NCI-H128 (cell line): ENCODE measurements at regions not wholly inside any gene's neighbourhood (a gene's known extent, or its start where the extent isn't known, plus 50 kb on each side); places are given as distances from the start of the nearest gene placed in this dataset.
"Not testable (repeated sequence)": the region's sequence is repeated elsewhere in the genome, so short reads cannot be mapped to it uniquely, and the experiment has no call there.

ENCODE experiments used
- DNase-seq: peaks from one replicate; lab custom pipeline; 2025; ENCODE audit not compliant: unreplicated experiment; lab: John Stamatoyannopoulos, UW

- no peak for DNase-seq
Measured at GRCh38 chr1:163970699-163971098, 588.3 kb upstream of the PBX1 start.

- no peak for DNase-seq
Measured at GRCh38 chr1:163973586-163973985, 585.4 kb upstream of the PBX1 start.

GRCh38 chr1:163974120-163974519 is 584.9 kb upstream of the PBX1 start:
- DNase-seq: no peak

- DNase-seq: no peak
Measured at GRCh38 chr1:163980394-163980793, 578.6 kb upstream of the PBX1 start.

- DNase-seq: no peak
Measured at GRCh38 chr1:163981500-163982030, 577.4 kb upstream of the PBX1 start.

GRCh38 chr1:163983097-163983496 is 575.9 kb upstream of the PBX1 start:
- no peak for DNase-seq

GRCh38 chr1:163985700-163986099 is 573.3 kb upstream of the PBX1 start:
- DNase-seq: no peak

GRCh38 chr1:163999131-163999530 is 559.9 kb upstream of the PBX1 start:
- no peak for DNase-seq

- not testable (repeated sequence) for DNase-seq
Measured at GRCh38 chr1:164006186-164006585, 552.8 kb upstream of the PBX1 start.

- DNase-seq: no peak
Measured at GRCh38 chr1:164006621-164007020, 552.4 kb upstream of the PBX1 start.

GRCh38 chr1:164017239-164017638 is 541.7 kb upstream of the PBX1 start:
- no peak for DNase-seq

- DNase-seq: no peak
Measured at GRCh38 chr1:164020391-164020790, 538.6 kb upstream of the PBX1 start.

- DNase-seq: no peak
Measured at GRCh38 chr1:164021813-164022212, 537.2 kb upstream of the PBX1 start.

GRCh38 chr1:164033782-164034181 is 525.2 kb upstream of the PBX1 start:
- DNase-seq: no peak

GRCh38 chr1:164040754-164041153 is 518.2 kb upstream of the PBX1 start:
- DNase-seq: no peak

- no peak for DNase-seq
Measured at GRCh38 chr1:164051782-164052181, 507.2 kb upstream of the PBX1 start.

GRCh38 chr1:164054331-164054730 is 504.7 kb upstream of the PBX1 start:
- no peak for DNase-seq

- no peak for DNase-seq
Measured at GRCh38 chr1:164058198-164058597, 500.8 kb upstream of the PBX1 start.

GRCh38 chr1:164061528-164061927 is 497.5 kb upstream of the PBX1 start:
- no peak for DNase-seq

- DNase-seq: no peak
Measured at GRCh38 chr1:164064501-164064900, 494.5 kb upstream of the PBX1 start.

GRCh38 chr1:164071288-164071687 is 487.7 kb upstream of the PBX1 start:
- DNase-seq: no peak

GRCh38 chr1:164086832-164087231 is 472.2 kb upstream of the PBX1 start:
- DNase-seq: no peak

GRCh38 chr1:164087906-164088453 is 471.0 kb upstream of the PBX1 start:
- DNase-seq: no peak
